SU-DHL-6 (cell line): ENCODE measurements at regions not wholly inside any gene's neighbourhood (a gene's known extent, or its start where the extent isn't known, plus 50 kb on each side); places are given as distances from the start of the nearest gene placed in this dataset.

Experiments used
- H2AFZ ChIP-seq: fragments of 200-600 bp; sonication (generic); 2 replicates; pipeline ENCODE4 v1.6.1; 2014; ENCODE audit warnings: low read depth, mild to moderate bottlenecking, moderate library complexity, mixed read lengths, antibody characterized with exemption, low read length; ENCODE audit not compliant: severe bottlenecking
- H3F3A ChIP-seq: fragments of 200-600 bp; shearing (Covaris generic); 2 replicates; pipeline ENCODE4 v1.6.0; 2016; ENCODE audit warnings: antibody characterized with exemption, mild to moderate bottlenecking; ENCODE audit not compliant: insufficient read depth
- H3K27ac ChIP-seq: fragments of 200-600 bp; sonication (generic); 2 replicates; pipeline ENCODE4 v1.5.1; 2016; ENCODE audit warnings: low read depth, mild to moderate bottlenecking, low read length, moderate library complexity, mixed read lengths
- H3K27me3 ChIP-seq: fragments of 200-600 bp; sonication (generic), shearing (Covaris generic); 2 replicates; pipeline ENCODE4 v1.6.0; 2014; ENCODE audit warnings: mild to moderate bottlenecking, low read length
- H3K36me3 ChIP-seq: fragments of 200-600 bp; sonication (generic); 2 replicates; pipeline ENCODE4 v1.6.1; 2014; ENCODE audit warnings: mild to moderate bottlenecking, low read length, mixed read lengths
- H3K4me2 ChIP-seq: fragments of 300-600, 200-600 bp; shearing (Covaris generic), sonication (generic); 2 replicates; pipeline ENCODE4 v1.6.0; 2014; ENCODE audit warnings: low read length, low read depth, mild to moderate bottlenecking; ENCODE audit not compliant: poor library complexity, severe bottlenecking
- H3K4me3 ChIP-seq: fragments of 200-600 bp; sonication (generic); 2 replicates; pipeline ENCODE4 v1.5.1; 2014; ENCODE audit warnings: antibody characterized with exemption, low read length, mild to moderate bottlenecking, mixed read lengths; ENCODE audit not compliant: insufficient read depth, poor library complexity, severe bottlenecking
- H3K79me2 ChIP-seq: fragments of 200-600 bp; sonication (generic); 2 replicates; pipeline ENCODE4 v1.6.1; 2014; ENCODE audit warnings: mild to moderate bottlenecking, low read length, moderate library complexity; ENCODE audit not compliant: insufficient read depth
- H3K9ac ChIP-seq: fragments of 200-600 bp; sonication (generic); 2 replicates; pipeline ENCODE4 v1.7.0; 2014; ENCODE audit warnings: mild to moderate bottlenecking, low read length
- H3K9me2 ChIP-seq: fragments of 200-600 bp; sonication (generic); replicated peaks from 2 replicates; pipeline ENCODE4 v1.6.1; 2014; ENCODE audit warnings: low read length; ENCODE audit not compliant: insufficient read depth
- H3K9me3 ChIP-seq: fragments of 200-600 bp; sonication (generic); 2 replicates; pipeline ENCODE4 v1.6.1; 2014; ENCODE audit warnings: low read length, mixed read lengths; ENCODE audit not compliant: insufficient read depth
- H4K20me1 ChIP-seq: fragments of 200-600 bp; sonication (generic); 2 replicates; pipeline ENCODE4 v1.6.1; 2014; ENCODE audit warnings: low read depth, mild to moderate bottlenecking, antibody characterized with exemption, low read length, moderate library complexity, mixed read lengths
- CTCF ChIP-seq: fragments of 200-600 bp; sonication (generic); IDR thresholded peaks from one replicate; pipeline ENCODE4 v1.5.1; 2017; ENCODE audit warnings: antibody characterized with exemption, mild to moderate bottlenecking, low read length, moderate library complexity; ENCODE audit not compliant: insufficient read depth, poor library complexity, severe bottlenecking
- EZH2phosphoT487 ChIP-seq: fragments of 200-600 bp; sonication (generic), shearing (Covaris generic); conservative IDR thresholded peaks from 2 replicates; pipeline ENCODE4 v1.6.1; 2018; ENCODE audit warnings: mild to moderate bottlenecking, antibody characterized with exemption, low read length, moderate library complexity, mixed read lengths

- Histone ChIP-seq H3K27me3 (no peaks in the 10 kb centered on the region), H3K27ac (no peak overlapping the region), H3K79me2 (no peaks in the 10 kb centered on the region), H3K4me3 (no peak overlapping the region), H4K20me1 (no peaks in the 10 kb centered on the region), H3K36me3 (no peaks in the 10 kb centered on the region), H3K4me2 (no peak overlapping the region), H2AFZ (no peak overlapping the region), H3K9me2 (no peaks in the 10 kb centered on the region), H3K9ac (no peak overlapping the region), H3F3A (no peaks in the 10 kb centered on the region), H3K9me3 (no peaks in the 10 kb centered on the region)
- no peak for TF ChIP-seq EZH2phosphoT487
- TF ChIP-seq CTCF = no peak
Observed at GRCh38 chr18:73479477-73479876, 611.7 kb upstream of the NETO1 start.

- H3K27me3 ChIP-seq = no peaks in the 10 kb centered on the region
- H3K4me2 ChIP-seq = no peak overlapping the region
- H2AFZ ChIP-seq = no peak overlapping the region
- H3K36me3 ChIP-seq = no peaks in the 10 kb centered on the region
- H3F3A ChIP-seq = no peaks in the 10 kb centered on the region
- H3K9ac ChIP-seq = no peak overlapping the region
- no peaks in the 10 kb centered on the region for H3K79me2 ChIP-seq
- H3K9me3 ChIP-seq = no peaks in the 10 kb centered on the region
- TF ChIP-seq CTCF = no peak
- no peak for TF ChIP-seq EZH2phosphoT487
- no peak overlapping the region for H3K4me3 ChIP-seq
- no peaks in the 10 kb centered on the region for H3K9me2 ChIP-seq
- H3K27ac ChIP-seq = no peak overlapping the region
- no peaks in the 10 kb centered on the region for H4K20me1 ChIP-seq
Observed at GRCh38 chr18:73478191-73478590, 610.4 kb upstream of the NETO1 start.

- H3K9me3 ChIP-seq = no peaks in the 10 kb centered on the region
- no peak overlapping the region for H3K9ac ChIP-seq
- H3K36me3 ChIP-seq = no peaks in the 10 kb centered on the region
- TF ChIP-seq EZH2phosphoT487 (no peak), CTCF (no peak)
- H3K27me3 ChIP-seq = no peaks in the 10 kb centered on the region
- no peak overlapping the region for H2AFZ ChIP-seq
- no peaks in the 10 kb centered on the region for H3F3A ChIP-seq
- no peak overlapping the region for H3K4me2 ChIP-seq
- no peaks in the 10 kb centered on the region for H4K20me1 ChIP-seq
- H3K27ac ChIP-seq = no peak overlapping the region
- H3K79me2 ChIP-seq = no peaks in the 10 kb centered on the region
- H3K9me2 ChIP-seq = no peaks in the 10 kb centered on the region
- H3K4me3 ChIP-seq = no peak overlapping the region
Observed at GRCh38 chr18:73476031-73476430, 608.2 kb upstream of the NETO1 start.

GRCh38 chr18:73462092-73462491 lies 594.3 kb upstream of the NETO1 start:
- Histone ChIP-seq H4K20me1 (no peaks in the 10 kb centered on the region), H3K36me3 (no peaks in the 10 kb centered on the region), H2AFZ (no peak overlapping the region), H3K27ac (no peak overlapping the region), H3K79me2 (no peaks in the 10 kb centered on the region), H3K27me3 (no peaks in the 10 kb centered on the region), H3F3A (no peaks in the 10 kb centered on the region), H3K4me2 (no peak overlapping the region), H3K9me2 (no peaks in the 10 kb centered on the region), H3K9me3 (no peaks in the 10 kb centered on the region), H3K9ac (no peak overlapping the region), H3K4me3 (no peak overlapping the region)
- no peak for TF ChIP-seq CTCF
- no peak for TF ChIP-seq EZH2phosphoT487
